ENCODE measurements at regions not wholly inside any gene's neighbourhood (a gene's known extent, or its start where the extent isn't known, plus 50 kb on each side); places are given as distances from the start of the nearest gene placed in this dataset.

- intact Hi-C loops (cut with DNase I), result no loop called here
- ATAC-seq (no peak), DNase-seq (no peak)
- Histone ChIP-seq H3K4me1 (peaks cover 3% of the 10 kb centered on the region), H3K4me3 (no peak overlapping the region), H3K9me3 (no peaks in the 10 kb centered on the region), H3K36me3 (ENCODE audit: insufficient read depth in 1 of 2, low read depth in 1 of 2) (no peaks in the 10 kb centered on the region), H3K27me3 (ENCODE audit: insufficient read depth in 3 of 3, low read length in 2 of 3) (peaks cover 0 to 5% (median 4%) of the 10 kb centered on the region in 3 donors), H3K27ac (no peak overlapping the region)
- WGBS, 3 donors, result 42 to 45% (median 44%) methylated on average over 12 of the region's 12 CpGs
- TF ChIP-seq, protein P1, sequence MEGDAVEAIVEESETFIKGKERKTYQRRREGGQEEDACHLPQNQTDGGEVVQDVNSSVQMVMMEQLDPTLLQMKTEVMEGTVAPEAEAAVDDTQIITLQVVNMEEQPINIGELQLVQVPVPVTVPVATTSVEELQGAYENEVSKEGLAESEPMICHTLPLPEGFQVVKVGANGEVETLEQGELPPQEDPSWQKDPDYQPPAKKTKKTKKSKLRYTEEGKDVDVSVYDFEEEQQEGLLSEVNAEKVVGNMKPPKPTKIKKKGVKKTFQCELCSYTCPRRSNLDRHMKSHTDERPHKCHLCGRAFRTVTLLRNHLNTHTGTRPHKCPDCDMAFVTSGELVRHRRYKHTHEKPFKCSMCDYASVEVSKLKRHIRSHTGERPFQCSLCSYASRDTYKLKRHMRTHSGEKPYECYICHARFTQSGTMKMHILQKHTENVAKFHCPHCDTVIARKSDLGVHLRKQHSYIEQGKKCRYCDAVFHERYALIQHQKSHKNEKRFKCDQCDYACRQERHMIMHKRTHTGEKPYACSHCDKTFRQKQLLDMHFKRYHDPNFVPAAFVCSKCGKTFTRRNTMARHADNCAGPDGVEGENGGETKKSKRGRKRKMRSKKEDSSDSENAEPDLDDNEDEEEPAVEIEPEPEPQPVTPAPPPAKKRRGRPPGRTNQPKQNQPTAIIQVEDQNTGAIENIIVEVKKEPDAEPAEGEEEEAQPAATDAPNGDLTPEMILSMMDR (IDR thresholded peaks at IDR 0.05), result no peak
These were observed 64.0 kb upstream of the ZNF281 start for GRCh38 chr1:200473698-200474371.

- no peaks in the 10 kb centered on the region for H3K9me3 ChIP-seq
- H3K4me3 ChIP-seq, result no peak overlapping the region
- ATAC-seq (no peak), DNase-seq (no peak)
- 34 to 52% (median 44%) methylated on average over 2 of the region's 2 CpGs for WGBS, 3 donors
- no peaks in the 10 kb centered on the region for H3K36me3 ChIP-seq (ENCODE audit: insufficient read depth in 1 of 2, low read depth in 1 of 2)
- peaks cover 0 to 5% (median 4%) of the 10 kb centered on the region in 3 donors for H3K27me3 ChIP-seq (ENCODE audit: insufficient read depth in 3 of 3, low read length in 2 of 3)
- TF ChIP-seq, protein P1 (IDR thresholded peaks at IDR 0.05), result no peak
- H3K4me1 ChIP-seq, result peaks cover 3% of the 10 kb centered on the region
- intact Hi-C loops (cut with DNase I), result no loop called here
- no peak overlapping the region for H3K27ac ChIP-seq
These were observed 61.9 kb upstream of the ZNF281 start for GRCh38 chr1:200471739-200472138.

DNA sequence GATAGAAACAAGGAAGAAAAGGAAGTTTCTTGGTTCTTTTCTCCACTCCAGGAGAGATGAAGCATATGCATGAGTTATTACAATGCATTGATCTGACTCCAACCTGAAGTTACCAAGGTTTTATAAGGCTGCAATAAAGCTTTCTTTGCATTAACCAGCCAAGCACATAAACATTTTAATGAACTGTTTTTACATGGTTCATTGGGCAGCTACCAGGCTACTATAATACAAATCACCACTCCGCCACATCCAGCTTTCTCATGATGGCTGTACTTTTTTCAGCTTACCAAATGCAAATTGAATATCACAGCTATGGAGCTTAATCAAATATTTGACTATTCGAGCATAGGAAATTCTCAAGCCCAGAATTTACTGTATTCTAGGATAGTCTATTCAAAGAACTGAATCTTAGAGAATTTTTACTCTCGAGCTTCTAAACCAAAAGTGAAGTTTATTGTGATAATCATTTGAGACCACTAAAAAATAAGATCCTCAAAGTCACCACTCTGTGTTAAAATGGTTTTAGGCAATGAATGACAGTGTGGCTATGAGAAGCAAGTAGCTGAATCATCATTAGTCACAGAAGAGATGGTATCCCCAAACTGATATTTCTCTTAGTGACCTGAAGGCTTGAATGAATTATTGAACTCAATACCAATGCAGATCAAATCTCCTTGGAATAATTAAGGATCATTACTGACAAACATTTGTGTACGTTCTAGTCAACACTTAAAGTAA is 58.6 kb upstream of the ZNF281 start:
- intact Hi-C loops (cut with DNase I), result no loop called here

DNA sequence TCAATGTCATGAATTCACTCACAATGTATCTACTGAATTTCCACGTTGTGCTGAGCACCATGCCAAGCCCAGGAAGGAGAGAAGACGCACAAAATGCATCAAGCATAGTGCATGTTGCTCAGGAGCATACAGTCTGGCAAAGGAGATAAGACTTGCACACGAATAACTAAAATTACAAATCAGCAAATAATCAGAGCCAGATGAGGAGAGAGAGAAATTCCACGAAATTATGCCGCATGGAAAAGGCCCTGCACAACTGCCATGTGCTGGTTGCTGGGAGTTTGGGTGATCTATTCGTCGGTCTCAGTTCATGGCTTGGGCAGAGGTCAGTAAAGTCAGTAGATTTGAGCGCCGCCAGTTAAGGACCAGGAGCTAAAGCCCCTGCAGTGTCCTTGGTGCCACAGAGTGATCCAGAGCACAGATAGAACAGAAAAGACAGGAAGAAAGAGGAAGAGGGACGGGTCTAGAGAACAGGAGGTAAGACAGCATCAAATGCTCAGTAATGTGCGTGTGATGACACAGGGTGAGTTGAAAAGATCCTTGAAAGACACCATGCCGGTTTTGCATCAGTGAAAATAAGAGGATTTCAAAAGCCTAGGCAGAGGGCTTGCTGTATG is 55.1 kb upstream of the ZNF281 start:
- Histone ChIP-seq H3K4me1 (no peaks in the 10 kb centered on the region), H3K4me3 (no peak overlapping the region), H3K9me3 (no peaks in the 10 kb centered on the region), H3K36me3 (ENCODE audit: insufficient read depth in 1 of 2, low read depth in 1 of 2) (no peaks in the 10 kb centered on the region), H3K27me3 (ENCODE audit: insufficient read depth in 3 of 3, low read length in 2 of 3) (peaks cover 0 to 4% (median 0%) of the 10 kb centered on the region in 3 donors), H3K27ac (no peak overlapping the region)
- ATAC-seq (no peak), DNase-seq (no peak)
- WGBS, 3 donors, result 67 to 76% (median 70%) methylated on average over 12 of the region's 12 CpGs
- TF ChIP-seq, protein P1 (IDR thresholded peaks at IDR 0.05), result no peak
- intact Hi-C loops (cut with DNase I), result no loop called here

More for the DNA sequence above, 58.6 kb upstream of the ZNF281 start:
- TF ChIP-seq, protein P1 (IDR thresholded peaks at IDR 0.05), result no peak
- DNase-seq, result no peak
- H3K27me3 ChIP-seq (ENCODE audit: insufficient read depth in 3 of 3, low read length in 2 of 3), result peaks cover 0 to 9% (median 0%) of the 10 kb centered on the region in 3 donors
- no peaks in the 10 kb centered on the region for H3K36me3 ChIP-seq (ENCODE audit: insufficient read depth in 1 of 2, low read depth in 1 of 2)
- no peaks in the 10 kb centered on the region for H3K4me1 ChIP-seq
- WGBS, 3 donors, result 80 to 88% (median 82%) methylated on average over 4 of the region's 4 CpGs
- no peak overlapping the region for H3K4me3 ChIP-seq
- ATAC-seq, result no peak
- no peak overlapping the region for H3K27ac ChIP-seq
- H3K9me3 ChIP-seq, result no peaks in the 10 kb centered on the region
